GM18505 (cell line): ENCODE measurements at regions not wholly inside any gene's neighbourhood (a gene's known extent, or its start where the extent isn't known, plus 50 kb on each side); places are given as distances from the start of the nearest gene placed in this dataset.

ENCODE experiments used
- ATAC-seq: cut with Tn5 transposase; IDR thresholded peaks from one replicate; pipeline ENCODE4 v1.9.1; 2021; ENCODE audit not compliant: unreplicated experiment
- POLR2A ChIP-seq: IDR thresholded peaks from 4 replicates; pipeline ENCODE4 v1.6.1; 2011; ENCODE audit warnings: borderline replicate concordance; ENCODE audit not compliant: insufficient read depth, insufficient read length; ENCODE audit errors: extremely low read depth

DNA sequence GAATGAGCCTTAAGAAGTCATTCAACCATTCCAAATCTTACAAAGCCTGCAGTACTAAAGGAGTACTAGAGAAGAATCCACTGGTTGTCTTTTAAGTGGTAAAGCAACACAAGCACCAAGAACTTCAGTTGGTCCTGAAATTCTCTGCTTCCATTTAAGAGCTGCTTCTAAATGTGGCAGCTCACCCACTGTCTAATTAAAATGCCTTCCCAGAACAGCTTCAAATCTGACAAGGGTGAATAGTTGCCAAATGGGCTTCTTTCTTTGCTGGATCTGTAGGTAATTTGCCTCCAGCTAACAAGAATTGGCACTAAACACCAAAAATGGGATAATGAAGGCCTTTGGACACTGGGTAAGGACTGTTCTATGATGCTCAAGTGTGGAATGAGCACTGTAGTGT, 72.2 kb upstream of the NAP1L1 start:
- no peak for ATAC-seq
- TF ChIP-seq POLR2A = no peak

DNA sequence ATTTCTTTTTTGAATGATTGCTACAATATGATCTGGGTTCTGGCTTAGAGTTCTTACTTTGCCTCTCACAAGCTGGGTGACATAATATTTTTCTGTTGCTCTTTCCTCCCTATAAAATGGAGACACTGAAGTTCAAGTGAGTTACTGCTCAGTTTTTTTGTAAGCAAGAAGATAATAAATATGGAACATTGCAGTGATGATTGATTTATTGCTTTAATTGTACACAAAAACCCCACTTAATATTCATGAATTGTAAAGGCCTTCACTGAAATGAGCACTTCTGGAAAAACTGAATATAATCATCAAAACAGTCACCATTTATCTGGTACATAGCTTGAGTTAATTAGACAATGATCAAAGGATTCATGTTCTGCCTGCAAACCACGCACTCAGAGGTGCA, 71.8 kb upstream of the NAP1L1 start:
- ATAC-seq = no peak
- TF ChIP-seq POLR2A = no peak

DNA sequence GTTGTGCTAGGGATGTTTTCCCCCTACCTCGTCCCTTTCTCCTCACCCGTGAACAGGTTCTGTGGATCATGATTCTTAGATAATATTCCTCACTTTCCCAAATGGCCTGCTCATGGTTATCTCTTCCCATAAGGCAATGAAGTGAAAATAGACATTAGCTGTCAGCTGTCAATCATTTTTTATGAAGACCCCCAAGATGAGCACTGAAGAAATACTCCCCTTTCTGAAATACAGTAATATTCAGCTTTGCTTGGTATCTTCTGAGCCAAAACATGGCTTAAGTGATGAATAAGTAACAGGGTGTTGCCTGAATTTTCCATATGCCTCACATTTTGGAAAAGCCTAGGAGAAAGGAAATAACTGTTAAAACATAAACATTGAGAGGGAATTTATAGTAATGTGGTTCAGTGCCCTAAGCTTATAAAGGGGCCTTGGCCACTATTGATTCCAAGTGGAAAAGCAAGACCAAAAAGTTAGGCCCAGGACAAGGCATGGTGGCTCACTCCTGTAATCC, 70.7 kb upstream of the NAP1L1 start:
- no peak for TF ChIP-seq POLR2A
- ATAC-seq = no peak

DNA sequence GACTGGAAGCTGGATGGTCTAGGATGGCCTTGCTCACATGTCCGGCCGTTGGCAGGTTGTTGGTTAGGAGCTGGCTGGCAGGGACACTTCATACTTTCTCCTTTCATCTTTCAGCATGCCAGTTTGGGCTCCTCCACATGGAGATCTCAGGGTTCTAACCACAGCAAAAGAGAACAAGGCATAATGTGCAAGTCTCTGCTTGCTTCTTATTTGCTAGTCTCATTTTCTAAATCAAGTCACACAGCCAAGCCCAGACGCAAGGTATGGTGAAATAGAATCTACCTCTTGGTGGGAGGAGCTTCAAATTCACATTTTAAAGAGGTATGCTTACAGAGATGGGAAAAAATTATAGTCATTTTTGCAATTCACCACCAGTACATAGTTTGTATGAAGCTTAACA, 69.1 kb upstream of the NAP1L1 start:
- ATAC-seq = no peak
- TF ChIP-seq POLR2A = no peak

DNA sequence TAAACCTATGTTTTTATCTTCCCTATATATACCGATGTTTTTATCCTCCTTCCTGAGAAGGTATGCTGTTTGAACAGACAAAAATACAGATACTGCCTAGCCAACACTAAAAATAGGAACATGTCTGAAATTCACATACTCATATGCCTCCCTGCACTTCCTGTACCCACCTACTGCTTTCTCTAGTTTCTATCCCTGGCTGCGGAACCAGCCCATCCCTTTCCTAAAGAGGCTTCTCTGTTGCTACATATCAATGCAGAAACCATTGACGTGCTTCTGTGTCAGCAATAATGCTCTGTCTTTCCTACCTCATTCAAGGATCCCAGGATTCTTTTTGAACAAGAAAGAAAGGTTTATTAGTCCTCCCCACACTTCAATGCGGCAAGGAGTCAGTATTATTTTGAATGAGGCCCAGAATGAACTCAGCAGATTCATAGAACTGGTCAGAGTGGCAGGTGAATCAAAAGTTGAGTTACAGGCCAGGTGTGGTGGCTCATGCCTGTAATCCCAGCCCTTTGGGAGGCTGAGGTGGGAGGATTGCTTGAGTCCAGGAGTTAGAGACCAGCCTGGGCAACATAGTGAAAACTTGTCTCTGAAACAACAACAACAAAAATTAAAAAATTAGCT, 67.8 kb upstream of the NAP1L1 start:
- ATAC-seq = peak; percentile 97

DNA sequence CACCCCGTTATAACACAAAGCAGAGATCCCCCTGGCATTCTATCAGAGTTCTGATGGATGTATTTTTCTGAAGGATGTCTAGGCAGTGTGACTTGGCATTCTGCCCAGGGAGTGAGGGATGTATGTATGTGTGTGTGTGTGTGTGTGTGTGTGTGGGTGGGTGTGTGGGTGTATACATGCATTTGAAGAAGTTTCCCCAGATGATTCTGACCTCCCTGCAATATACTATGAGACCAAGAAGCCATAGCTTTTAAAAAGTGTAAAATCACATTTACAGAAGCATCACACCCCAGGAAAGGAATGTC, 59.7 kb upstream of the NAP1L1 start:
- TF ChIP-seq POLR2A = no peak
- ATAC-seq = no peak

More for the DNA sequence above, 67.8 kb upstream of the NAP1L1 start:
- TF ChIP-seq POLR2A = no peak

DNA sequence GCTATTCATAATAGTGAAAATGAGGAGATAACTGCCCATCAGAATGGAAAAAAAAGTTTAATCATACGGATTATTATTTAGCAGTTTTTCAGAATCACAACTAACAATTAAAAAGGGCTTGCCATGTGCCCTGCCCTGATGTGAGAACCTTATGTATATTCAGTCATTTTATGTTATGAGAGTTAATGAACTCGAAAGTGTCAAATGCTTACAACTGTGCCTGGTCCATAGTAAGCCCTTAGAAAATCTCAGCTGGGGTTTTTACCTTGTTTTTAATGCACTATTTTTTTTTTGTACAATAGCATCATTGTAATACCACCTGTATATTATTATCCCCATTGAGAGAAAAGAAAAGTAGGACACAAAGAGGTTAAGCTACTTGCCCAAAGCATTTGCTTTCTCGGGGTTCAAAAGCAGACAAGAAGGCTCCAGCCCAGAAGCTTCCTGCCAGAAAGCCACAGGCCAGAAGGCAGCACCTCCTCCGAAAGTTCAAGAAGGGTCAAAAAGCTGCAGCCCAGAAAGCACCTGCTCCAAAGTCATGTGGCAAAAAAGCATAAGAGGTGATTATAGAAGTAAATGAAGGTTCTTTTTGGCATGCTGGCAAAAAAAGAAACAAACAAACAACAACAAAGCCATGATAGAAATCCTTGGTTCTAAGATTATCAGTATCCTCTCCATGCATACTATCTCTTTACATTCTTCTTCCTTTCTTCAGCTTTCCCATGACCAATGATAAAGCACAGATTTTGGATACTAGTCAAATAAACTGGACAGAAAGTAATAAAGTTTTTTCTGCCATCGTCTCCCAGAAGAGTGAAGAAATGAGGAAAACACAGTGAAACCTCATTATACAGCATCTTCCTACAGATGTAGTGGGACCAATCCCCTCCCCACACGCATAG, 59.1 kb upstream of the NAP1L1 start:
- TF ChIP-seq POLR2A = no peak
- ATAC-seq = peak; percentile 90

DNA sequence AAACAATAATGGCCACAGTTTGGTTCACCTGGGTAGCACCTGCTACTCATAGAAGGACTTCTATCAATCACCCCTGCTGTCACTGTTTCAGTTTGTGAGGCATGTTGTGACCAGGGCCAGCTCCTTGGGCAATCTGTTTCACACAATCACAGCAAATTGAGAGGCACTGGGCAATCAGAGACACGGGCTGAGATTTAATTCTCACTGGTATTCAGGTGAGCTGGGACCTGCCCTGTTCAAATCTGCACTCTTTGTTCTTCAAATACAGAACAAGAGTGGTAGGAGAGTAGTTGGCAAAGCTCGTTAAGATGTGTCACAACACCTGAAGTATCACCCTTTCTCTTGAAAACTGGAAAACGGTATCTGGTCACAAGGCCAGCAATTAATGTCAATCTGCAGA, 57.8 kb upstream of the NAP1L1 start:
- ATAC-seq = no peak
- TF ChIP-seq POLR2A = no peak

DNA sequence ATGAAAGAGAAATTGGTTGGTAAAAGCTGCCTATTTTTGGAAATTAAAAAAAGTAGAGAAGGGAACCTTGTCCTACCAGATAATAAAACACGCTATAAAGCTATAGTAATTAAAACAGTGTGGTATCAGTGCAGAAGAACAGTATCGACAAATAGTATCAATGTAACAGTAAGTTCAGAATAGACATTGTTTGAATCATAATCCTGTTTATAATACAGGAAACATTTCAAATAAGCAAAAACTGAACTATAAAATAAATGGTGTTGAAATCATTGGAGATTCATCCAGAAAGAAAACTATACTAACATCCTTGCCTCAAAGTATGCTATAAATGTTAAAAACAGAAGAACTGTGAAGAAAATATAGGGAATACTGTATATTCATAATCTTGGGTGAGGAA, 54.2 kb upstream of the NAP1L1 start:
- no peak for ATAC-seq
- TF ChIP-seq POLR2A = no peak

DNA sequence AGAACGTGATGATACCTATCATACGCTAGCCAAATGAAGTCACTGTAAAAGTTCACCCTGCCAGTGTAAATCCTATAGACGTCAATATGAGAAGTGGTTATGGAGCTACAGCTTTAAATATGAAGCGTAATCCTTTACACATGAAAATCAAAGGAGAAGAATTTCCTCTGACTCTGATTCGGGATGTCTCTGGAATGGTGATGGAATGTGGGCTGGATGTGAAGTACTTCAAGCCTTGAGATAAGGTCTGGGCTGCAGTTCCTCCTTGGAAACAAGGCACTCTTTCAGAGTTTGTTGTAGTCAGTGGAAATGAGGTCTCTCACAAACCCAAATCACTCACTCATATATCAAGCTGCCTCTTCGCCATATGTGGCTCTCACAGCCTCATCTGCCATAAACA, 53.1 kb upstream of the NAP1L1 start:
- no peak for TF ChIP-seq POLR2A
- ATAC-seq = no peak

DNA sequence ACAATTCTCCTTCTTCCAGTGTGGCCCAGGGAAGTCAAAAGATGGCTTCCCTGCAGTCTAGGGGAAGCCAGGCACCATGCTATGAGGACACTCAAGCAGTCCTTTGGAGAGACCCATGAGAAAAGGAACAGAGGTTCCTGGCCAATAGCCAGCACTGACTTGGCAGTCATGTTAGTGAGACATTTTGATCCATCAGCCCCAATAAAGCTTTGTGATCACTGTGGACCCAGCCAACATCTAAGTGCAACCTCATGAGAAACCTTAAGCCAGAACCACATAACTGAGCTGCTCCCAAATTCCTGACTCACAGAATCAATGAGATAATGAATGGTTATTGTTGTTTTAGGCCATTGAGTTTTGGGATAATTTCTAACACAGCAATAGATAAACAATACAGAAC, 51.0 kb upstream of the NAP1L1 start:
- no peak for TF ChIP-seq POLR2A
- no peak for ATAC-seq
